ENCODE measurements at regions not wholly inside any gene's neighbourhood (a gene's known extent, or its start where the extent isn't known, plus 50 kb on each side); places are given as distances from the start of the nearest gene placed in this dataset.

DNA sequence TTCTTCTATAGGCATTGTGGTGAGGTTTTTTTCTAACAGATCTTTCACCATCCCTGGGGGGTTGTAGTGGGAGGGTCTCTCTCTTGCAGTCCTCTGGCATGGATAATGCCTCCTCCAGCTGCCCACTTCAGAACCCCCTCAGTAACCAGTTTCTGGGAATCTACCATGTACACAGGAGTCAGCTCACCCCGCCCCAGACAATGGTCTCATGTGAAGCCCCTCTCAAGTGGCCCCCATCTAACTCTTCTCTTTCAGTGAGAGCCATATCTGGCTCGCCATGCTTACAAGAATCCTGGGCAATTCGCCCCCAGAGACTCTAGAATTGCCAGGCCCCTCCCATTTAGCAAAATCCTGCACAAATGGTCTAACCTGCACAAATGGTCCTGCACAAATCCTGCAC, 144.4 kb upstream of the FSTL4 start:
- TF ChIP-seq POLR2AphosphoS5 (IDR thresholded peaks at IDR 0.05; ENCODE audit: low read depth, low read length) (no peak), POLR2A (IDR thresholded peaks at IDR 0.05; ENCODE audit: low read depth, low read length) (no peak)
